ENCODE measurements at regions not wholly inside any gene's neighbourhood (a gene's known extent, or its start where the extent isn't known, plus 50 kb on each side); places are given as distances from the start of the nearest gene placed in this dataset.
"Not testable (repeated sequence)": the region's sequence is repeated elsewhere in the genome, so short reads cannot be mapped to it uniquely, and the experiment has no call there.

DNA sequence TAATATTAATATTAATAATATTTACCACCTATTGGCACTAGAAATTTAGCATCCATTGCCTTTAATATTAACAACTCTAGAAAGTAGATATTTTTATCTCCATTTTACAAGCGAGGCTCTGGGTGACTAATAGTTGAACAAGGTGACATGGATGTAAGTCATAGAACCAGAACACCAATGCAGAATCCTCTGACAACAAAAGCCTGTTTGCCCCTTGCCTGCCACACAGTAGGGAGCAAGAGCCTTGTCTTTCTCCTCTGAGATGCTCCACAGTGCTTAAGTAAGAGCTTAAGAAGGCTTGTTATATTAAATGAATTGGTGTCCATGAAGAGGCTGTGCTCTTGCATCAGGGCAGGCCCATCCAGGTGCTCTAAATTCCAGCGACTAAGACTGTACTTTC, 51.2 kb upstream of the LBX1 start:
- DNase-seq (no peak), ATAC-seq (no peak)
- Mint-ChIP-seq H3K27me3 (peaks cover 20 to 52% (median 47%) of the 10 kb centered on the region in 5 donors), H3K4me1 (peaks cover 0 to 24% (median 7%) of the 10 kb centered on the region in 4 donors), H3K36me3 (no peaks in the 10 kb centered on the region), H3K4me3 (no peak overlapping the region), H3K9me3 (no peaks in the 10 kb centered on the region), H3K27ac (no peak overlapping the region)
- POLR2A ChIA-PET = no interaction called here

GRCh38 chr10:101280921-101281320, 51.7 kb upstream of the LBX1 start:
- ATAC-seq, POLR2A ChIA-PET, H3K4me3 Mint-ChIP-seq, H3K36me3 Mint-ChIP-seq, DNase-seq, H3K9me3 Mint-ChIP-seq, H3K27ac Mint-ChIP-seq: not testable (repeated sequence)
- Mint-ChIP-seq H3K27me3 (peaks cover 20 to 56% (median 51%) of the 10 kb centered on the region in 5 donors), H3K4me1 (peaks cover 0 to 28% (median 7%) of the 10 kb centered on the region in 4 donors)

DNA sequence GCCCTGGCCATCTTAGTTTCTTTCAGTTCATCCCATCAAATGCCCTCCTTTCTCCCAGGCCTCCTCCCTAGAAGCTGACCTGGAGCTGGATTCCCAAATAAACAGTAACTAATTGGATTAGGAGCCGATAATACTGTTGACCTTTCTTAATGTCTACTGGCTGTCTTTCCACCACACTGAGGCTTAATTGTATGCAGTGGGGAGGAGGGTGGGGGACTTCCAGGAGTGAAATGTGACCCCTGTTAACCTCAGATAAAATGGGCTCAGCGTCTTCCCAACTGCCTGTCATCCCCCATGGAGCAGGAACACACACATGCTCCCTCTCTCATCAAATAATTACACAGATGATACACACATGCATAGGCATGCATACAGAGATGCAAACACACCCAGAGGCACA, 53.7 kb upstream of the LBX1 start:
- Mint-ChIP-seq H3K36me3 (no peaks in the 10 kb centered on the region), H3K27ac (no peak overlapping the region)

DNA sequence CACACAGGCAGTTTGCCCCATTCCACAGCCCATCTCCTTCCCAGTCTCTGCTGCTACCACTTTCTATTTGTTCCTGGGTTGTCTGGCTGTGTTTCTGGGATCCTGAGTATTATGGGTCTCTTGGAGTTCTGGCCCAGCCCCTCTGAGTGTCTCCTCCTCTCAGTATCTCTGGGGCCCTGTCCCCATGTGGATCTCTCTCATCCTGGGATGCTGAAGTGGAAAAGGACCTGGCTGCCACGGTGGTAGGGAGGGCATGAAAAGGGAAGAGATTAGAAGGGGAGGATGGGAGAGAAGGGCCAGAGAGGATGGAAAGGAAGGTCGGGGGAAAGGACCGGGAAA, 54.5 kb upstream of the LBX1 start:
- Mint-ChIP-seq H3K36me3 (no peaks in the 10 kb centered on the region), H3K4me3 (peak overlapping the region in 5 of 10 donors; percentile 29 to 68 (median 43)), H3K9me3 (no peaks in the 10 kb centered on the region), H3K27me3 (peaks cover 33 to 84% (median 71%) of the 10 kb centered on the region in 5 donors), H3K4me1 (peaks cover 0 to 30% (median 7%) of the 10 kb centered on the region in 4 donors), H3K27ac (no peak overlapping the region)
- no peak for DNase-seq
- POLR2A ChIA-PET = no interaction called here
- ATAC-seq = no peak

More for the DNA sequence above, 53.7 kb upstream of the LBX1 start:
- Mint-ChIP-seq H3K27me3 (peaks cover 31 to 76% (median 63%) of the 10 kb centered on the region in 5 donors), H3K9me3 (no peaks in the 10 kb centered on the region), H3K4me1 (peaks cover 0 to 30% (median 7%) of the 10 kb centered on the region in 4 donors), H3K4me3 (no peak overlapping the region)
- POLR2A ChIA-PET = no interaction called here
- DNase-seq (no peak), ATAC-seq (no peak)

GRCh38 chr10:101284101-101284743, 55.0 kb upstream of the LBX1 start:
- Mint-ChIP-seq H3K9me3 (no peaks in the 10 kb centered on the region), H3K4me3 (peak overlapping the region in 7 of 10 donors; percentile 17 to 72 (median 49)), H3K36me3 (no peaks in the 10 kb centered on the region), H3K27me3 (peaks cover 32 to 88% (median 70%) of the 10 kb centered on the region in 5 donors), H3K4me1 (peaks cover 0 to 30% (median 7%) of the 10 kb centered on the region in 4 donors), H3K27ac (no peak overlapping the region)
- peak; percentile 22 to 39 for ATAC-seq
- no peak for DNase-seq
- POLR2A ChIA-PET = no interaction called here

GRCh38 chr10:101284744-101285463, 55.6 kb upstream of the LBX1 start:
- H3K4me3 Mint-ChIP-seq = peak overlapping the region in 4 of 10 donors; percentile 15 to 68 (median 28)
- no peaks in the 10 kb centered on the region for H3K9me3 Mint-ChIP-seq
- no peak for DNase-seq
- peaks cover 0 to 3% (median 0%) of the 10 kb centered on the region in 3 donors for H3K36me3 Mint-ChIP-seq
- H3K4me1 Mint-ChIP-seq = peaks cover 0 to 30% (median 7%) of the 10 kb centered on the region in 4 donors
- no peak for ATAC-seq
- POLR2A ChIA-PET = no interaction called here
- peak overlapping the region in 1 of 10 donors; percentile 29 for H3K27ac Mint-ChIP-seq
- peaks cover 38 to 95% (median 76%) of the 10 kb centered on the region in 5 donors for H3K27me3 Mint-ChIP-seq

GRCh38 chr10:101285519-101286070, 56.3 kb upstream of the LBX1 start:
- Mint-ChIP-seq H3K36me3 (peaks cover 0 to 3% (median 0%) of the 10 kb centered on the region in 3 donors), H3K27ac (peak overlapping the region in 1 of 10 donors; percentile 49), H3K9me3 (no peaks in the 10 kb centered on the region), H3K4me3 (peak overlapping the region in 1 of 10 donors; percentile 10), H3K27me3 (peaks cover 45 to 100% (median 82%) of the 10 kb centered on the region in 5 donors), H3K4me1 (peaks cover 3 to 31% (median 9%) of the 10 kb centered on the region in 4 donors)
- no peak for ATAC-seq
- DNase-seq = no peak
- POLR2A ChIA-PET = no interaction called here

DNA sequence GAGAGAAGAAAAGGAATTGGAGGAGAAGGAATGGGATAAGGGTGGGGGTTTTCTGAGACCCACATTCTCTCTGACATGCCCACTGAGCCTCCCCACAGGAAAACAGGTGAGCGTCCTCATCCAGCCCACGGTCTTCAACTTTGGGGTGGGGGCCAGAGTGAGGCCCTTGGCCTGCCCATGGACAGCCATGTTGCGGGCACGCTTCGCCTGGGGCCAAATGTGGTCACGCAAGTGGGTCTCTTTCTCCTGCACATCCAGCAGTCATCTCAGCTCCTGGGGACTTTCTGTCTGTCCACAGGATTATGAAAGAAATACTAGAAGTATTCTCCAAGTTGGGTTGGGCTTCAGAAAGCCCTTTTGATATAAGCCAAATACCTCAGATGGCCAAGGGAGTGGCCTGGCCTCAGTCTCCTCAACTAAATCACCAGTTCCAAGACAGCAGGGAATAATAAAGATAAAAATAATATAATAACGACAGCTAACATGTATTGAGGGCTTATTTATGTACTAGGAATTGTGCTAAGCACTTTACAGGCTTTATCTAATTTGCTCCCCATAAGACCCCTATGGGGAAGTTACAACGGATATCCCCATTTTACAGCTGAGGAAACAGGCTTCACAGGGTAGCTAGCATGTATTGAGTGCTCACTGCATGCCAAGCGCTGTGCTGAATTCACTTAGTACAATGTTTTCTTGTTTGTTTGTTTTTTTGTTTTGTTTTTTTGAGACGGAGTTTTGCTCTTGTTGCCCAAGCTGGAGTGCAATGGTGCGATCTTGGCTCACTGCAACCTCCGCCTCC, 57.2 kb upstream of the LBX1 start:
- peak overlapping the region in 1 of 10 donors; percentile 22 for H3K4me3 Mint-ChIP-seq
- peaks cover 6 to 37% (median 15%) of the 10 kb centered on the region in 4 donors for H3K4me1 Mint-ChIP-seq
- H3K36me3 Mint-ChIP-seq = peaks cover 0 to 3% (median 0%) of the 10 kb centered on the region in 3 donors
- ATAC-seq (no peak), DNase-seq (no peak)
- peaks cover 50 to 100% (median 81%) of the 10 kb centered on the region in 5 donors for H3K27me3 Mint-ChIP-seq
- H3K27ac Mint-ChIP-seq = no peak overlapping the region
- POLR2A ChIA-PET = no interaction called here
- no peaks in the 10 kb centered on the region for H3K9me3 Mint-ChIP-seq

GRCh38 chr10:101287183-101287996, 58.1 kb upstream of the LBX1 start:
- Mint-ChIP-seq H3K4me3 (no peak overlapping the region), H3K27ac (no peak overlapping the region), H3K4me1 (peaks cover 8 to 37% (median 17%) of the 10 kb centered on the region in 4 donors), H3K36me3 (peaks cover 0 to 3% (median 0%) of the 10 kb centered on the region in 3 donors), H3K27me3 (peaks cover 50 to 91% (median 81%) of the 10 kb centered on the region in 5 donors), H3K9me3 (no peaks in the 10 kb centered on the region)
- no peak for ATAC-seq
- POLR2A ChIA-PET = interaction anchor here (0.5 kb wide), 1 partner anchor 307 kb away, joined by 3 read pairs; no protein-coding TSS in a partner anchor
- DNase-seq = no peak

DNA sequence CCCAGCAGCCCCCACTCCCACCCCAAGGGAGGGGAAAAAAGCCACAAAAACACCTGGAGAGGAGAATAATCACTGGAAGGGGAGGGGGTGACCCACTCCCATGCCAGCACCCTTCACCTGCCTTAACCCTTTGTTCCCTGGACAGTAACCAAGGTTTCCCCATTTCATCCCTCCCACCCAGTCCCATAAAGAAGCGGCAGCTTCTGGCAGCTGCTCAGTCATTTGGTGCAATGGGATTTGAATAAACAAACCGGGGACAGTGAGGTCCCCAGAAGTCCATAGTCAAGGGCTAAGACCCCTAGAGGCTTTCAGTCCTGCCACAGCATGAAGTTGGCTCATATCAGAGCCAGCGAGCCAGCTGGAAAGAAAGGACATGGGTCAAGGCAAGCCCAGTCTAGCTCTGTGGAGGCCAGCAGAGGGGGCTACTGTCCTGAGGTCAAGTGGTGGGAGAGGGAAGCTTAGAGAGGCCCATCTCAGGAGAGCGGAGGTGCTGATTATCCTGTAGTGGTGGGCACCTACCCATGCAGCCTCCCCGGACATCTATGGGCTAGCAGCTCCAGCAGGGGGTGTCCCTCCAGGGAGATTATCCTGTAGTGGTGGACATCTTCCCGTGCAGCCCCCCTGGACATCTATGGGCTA, 58.9 kb upstream of the LBX1 start:
- DNase-seq = no peak
- POLR2A ChIA-PET = no interaction called here
- Mint-ChIP-seq H3K27me3 (peaks cover 48 to 84% (median 81%) of the 10 kb centered on the region in 5 donors), H3K4me1 (peaks cover 10 to 44% (median 17%) of the 10 kb centered on the region in 4 donors), H3K9me3 (no peaks in the 10 kb centered on the region), H3K27ac (no peak overlapping the region), H3K36me3 (peaks cover 0 to 3% (median 0%) of the 10 kb centered on the region in 3 donors), H3K4me3 (no peak overlapping the region)
- no peak for ATAC-seq

GRCh38 chr10:101289541-101289940, 60.3 kb upstream of the LBX1 start:
- DNase-seq (no peak), ATAC-seq (no peak)
- peak overlapping the region in 1 of 10 donors; percentile 15 for H3K27ac Mint-ChIP-seq
- no peaks in the 10 kb centered on the region for H3K9me3 Mint-ChIP-seq
- peaks cover 51 to 85% (median 78%) of the 10 kb centered on the region in 5 donors for H3K27me3 Mint-ChIP-seq
- POLR2A ChIA-PET = no interaction called here
- peaks cover 0 to 3% (median 0%) of the 10 kb centered on the region in 3 donors for H3K36me3 Mint-ChIP-seq
- H3K4me3 Mint-ChIP-seq = peak overlapping the region in 1 of 10 donors; percentile 30
- peaks cover 6 to 32% (median 13%) of the 10 kb centered on the region in 4 donors for H3K4me1 Mint-ChIP-seq
